Activated CD8-positive, alpha-beta memory T cell treated with anti-CD3 and anti-CD28 coated beads, Interleukin-2, amount 50 U/mL, for 24 hours (primary cell): ENCODE measurements at regions not wholly inside any gene's neighbourhood (a gene's known extent, or its start where the extent isn't known, plus 50 kb on each side); places are given as distances from the start of the nearest gene placed in this dataset.

ENCODE experiments used
- DNase-seq: peaks from one replicate; pipeline ENCODE4 v3.0.0-alpha.2; 2020; ENCODE audit errors: extremely low read depth

GRCh38 chr13:48888613-48889012, 87.1 kb upstream of the FNDC3A start:
- no peak for DNase-seq

GRCh38 chr13:48890391-48890790, 85.3 kb upstream of the FNDC3A start:
- DNase-seq: no peak

- no peak for DNase-seq
Observed at GRCh38 chr13:48891586-48891985, 84.1 kb upstream of the FNDC3A start.

- DNase-seq: no peak
Observed at GRCh38 chr13:48892053-48892687, 83.5 kb upstream of the FNDC3A start.

- DNase-seq: no peak
Observed at GRCh38 chr13:48892688-48893075, 83.0 kb upstream of the FNDC3A start.

GRCh38 chr13:48896312-48896711, 79.4 kb upstream of the FNDC3A start:
- DNase-seq: no peak

- no peak for DNase-seq
Observed at GRCh38 chr13:48901781-48902180, 73.9 kb upstream of the FNDC3A start.

GRCh38 chr13:48902368-48902767, 73.3 kb upstream of the FNDC3A start:
- DNase-seq: no peak

- no peak for DNase-seq
Observed at GRCh38 chr13:48904668-48905290, 70.9 kb upstream of the FNDC3A start.

- DNase-seq: no peak
Observed at GRCh38 chr13:48906200-48906599, 69.5 kb upstream of the FNDC3A start.

GRCh38 chr13:48908381-48909055, 67.2 kb upstream of the FNDC3A start:
- no peak for DNase-seq

- DNase-seq: no peak
Observed at GRCh38 chr13:48909056-48909389, 66.7 kb upstream of the FNDC3A start.

- DNase-seq: no peak
Observed at GRCh38 chr13:48910686-48911085, 65.0 kb upstream of the FNDC3A start.

GRCh38 chr13:48919751-48920150, 56.0 kb upstream of the FNDC3A start:
- DNase-seq: no peak

GRCh38 chr13:48920730-48921129, 55.0 kb upstream of the FNDC3A start:
- no peak for DNase-seq

GRCh38 chr13:48923376-48923775, 52.3 kb upstream of the FNDC3A start:
- DNase-seq: no peak

- no peak for DNase-seq
Observed at GRCh38 chr13:48925001-48925400, 50.7 kb upstream of the FNDC3A start.
